MCF 10A (cell line): ENCODE measurements at regions not wholly inside any gene's neighbourhood (a gene's known extent, or its start where the extent isn't known, plus 50 kb on each side); places are given as distances from the start of the nearest gene placed in this dataset.

Source experiments
- BruUV-seq: library from RNA; stranded (reverse); fragments of 400-500 nt; replicated peaks from 2 replicates; lab custom pipeline; 2021; lab: Mats Ljungman, UMichigan
- CTCF ChIA-PET: fragments of 300-600 bp; sonication (Branson Sonifier 250); formaldehyde crosslinking; extraction: SDS; loops from one replicate; lab custom pipeline; 2021; ENCODE audit warnings: antibody characterized with exemption, inconsistent platforms; lab: Yijun Ruan, JAX
- POLR2A ChIA-PET: fragments of 300-600, 350-650 bp; sonication (Branson Sonifier 250); formaldehyde crosslinking; extraction: SDS; loops from one replicate; lab custom pipeline; 2020; ENCODE audit warnings: antibody characterized with exemption, inconsistent platforms; lab: Yijun Ruan, JAX
- DNase-seq: peaks from one replicate; pipeline ENCODE4 v3.0.0-alpha.2; 2018; ENCODE audit not compliant: unreplicated experiment
- H3K27ac Mint-ChIP-seq: one replicate; pipeline ENCODE4 v1.8.0; 2022; ENCODE audit warnings: mild to moderate bottlenecking, low read depth, mixed read lengths; ENCODE audit not compliant: unreplicated experiment
- H3K27me3 Mint-ChIP-seq: one replicate; pipeline ENCODE4 v1.8.0; 2022; ENCODE audit warnings: mixed read lengths; ENCODE audit not compliant: insufficient read depth, unreplicated experiment
- H3K36me3 Mint-ChIP-seq: one replicate; pipeline ENCODE4 v1.8.0; 2022; ENCODE audit warnings: mild to moderate bottlenecking, moderate library complexity, mixed read lengths; ENCODE audit not compliant: insufficient read depth, unreplicated experiment
- H3K4me1 Mint-ChIP-seq: one replicate; pipeline ENCODE4 v1.8.0; 2022; ENCODE audit warnings: mixed read lengths; ENCODE audit not compliant: insufficient read depth, unreplicated experiment
- H3K4me3 Mint-ChIP-seq: one replicate; pipeline ENCODE4 v1.8.0; 2022; ENCODE audit warnings: mild to moderate bottlenecking, moderate library complexity, mixed read lengths; ENCODE audit not compliant: unreplicated experiment
- H3K9me3 Mint-ChIP-seq: one replicate; pipeline ENCODE4 v1.8.0; 2022; ENCODE audit warnings: mixed read lengths; ENCODE audit not compliant: unreplicated experiment
- CTCF ChIP-seq: fragments of 200-600 bp; IDR thresholded peaks from one replicate; pipeline ENCODE4 v1.8.0; 2022; ENCODE audit warnings: antibody characterized with exemption, mild to moderate bottlenecking; ENCODE audit not compliant: unreplicated experiment
- intact Hi-C: fragments of 100-400 bp; cut with micrococcal nuclease; formaldehyde crosslinking; loops from 2 replicates; pipeline ENCODE4 v1.14.1; 2022

GRCh38 chr6:14306151-14306906 lies 188.8 kb downstream of the CD83 start:
- BruUV-seq, result no TSS peak
- TF ChIP-seq CTCF, result no peak
- no peak overlapping the region for H3K4me3 Mint-ChIP-seq
- H3K9me3 Mint-ChIP-seq, result no peaks in the 10 kb centered on the region
- no peak for DNase-seq
- H3K27me3 Mint-ChIP-seq, result no peaks in the 10 kb centered on the region
- H3K27ac Mint-ChIP-seq, result no peak overlapping the region
- intact Hi-C loops, result no loop called here
- no peaks in the 10 kb centered on the region for H3K36me3 Mint-ChIP-seq
- POLR2A ChIA-PET, result no interaction called here
- CTCF ChIA-PET, result no interaction called here
- peaks cover 9% of the 10 kb centered on the region for H3K4me1 Mint-ChIP-seq

- ChIA-PET CTCF (interaction anchor here (0.5 to 0.9 kb wide), 2 partner anchors 98 to 777 kb away, joined by 3 to 5 read pairs; no protein-coding TSS in a partner anchor), POLR2A (interaction anchor here (0.5 to 1.2 kb wide), 2 partner anchors 19 to 40 kb away, joined by 3 read pairs; no protein-coding TSS in a partner anchor)
- peaks cover 9% of the 10 kb centered on the region for H3K4me1 Mint-ChIP-seq
- no peaks in the 10 kb centered on the region for H3K27me3 Mint-ChIP-seq
- intact Hi-C loops, result no loop called here
- no peak overlapping the region for H3K4me3 Mint-ChIP-seq
- no peak overlapping the region for H3K27ac Mint-ChIP-seq
- no peaks in the 10 kb centered on the region for H3K9me3 Mint-ChIP-seq
- no peak for TF ChIP-seq CTCF
- no peak for DNase-seq
- BruUV-seq, result no TSS peak
- no peaks in the 10 kb centered on the region for H3K36me3 Mint-ChIP-seq
Observed at GRCh38 chr6:14309516-14309915, 191.9 kb downstream of the CD83 start.

- Mint-ChIP-seq H3K27ac (no peak overlapping the region), H3K36me3 (no peaks in the 10 kb centered on the region), H3K9me3 (no peaks in the 10 kb centered on the region), H3K4me1 (peaks cover 7% of the 10 kb centered on the region), H3K4me3 (no peak overlapping the region), H3K27me3 (no peaks in the 10 kb centered on the region)
- no TSS peak for BruUV-seq
- TF ChIP-seq CTCF, result no peak
- ChIA-PET POLR2A (interaction anchor here (1.2 kb wide), 1 partner anchor 20 kb away, joined by 3 read pairs; no protein-coding TSS in a partner anchor), CTCF (no interaction called here)
- no peak for DNase-seq
- intact Hi-C loops, result no loop called here
Observed at GRCh38 chr6:14309951-14310445, 192.4 kb downstream of the CD83 start.

- no peaks in the 10 kb centered on the region for H3K27me3 Mint-ChIP-seq
- CTCF ChIA-PET, result no interaction called here
- POLR2A ChIA-PET, result interaction anchor here (1.2 kb wide), 1 partner anchor 40 kb away, joined by 3 read pairs; no protein-coding TSS in a partner anchor
- no peak overlapping the region for H3K27ac Mint-ChIP-seq
- no peaks in the 10 kb centered on the region for H3K4me1 Mint-ChIP-seq
- no peak for DNase-seq
- TF ChIP-seq CTCF, result no peak
- H3K4me3 Mint-ChIP-seq, result no peak overlapping the region
- peaks cover 1% of the 10 kb centered on the region for H3K36me3 Mint-ChIP-seq
- intact Hi-C loops, result no loop called here
- BruUV-seq, result no TSS peak
- no peaks in the 10 kb centered on the region for H3K9me3 Mint-ChIP-seq
Observed at GRCh38 chr6:14310960-14311359, 193.4 kb downstream of the CD83 start.
